Left cardiac atrium (tissue), 4 donors: ENCODE measurements at regions not wholly inside any gene's neighbourhood (a gene's known extent, or its start where the extent isn't known, plus 50 kb on each side); places are given as distances from the start of the nearest gene placed in this dataset.

ENCODE experiments used
- ATAC-seq, 2 donors: fragments of 200-7000 bp; cut with Tn5 transposase; one replicate each; pipeline ENCODE4 v1.9.1; 2020; ENCODE audit warnings: mild to moderate bottlenecking in 2 of 2, moderate library complexity in 2 of 2
- DNase-seq: peaks from one replicate; pipeline ENCODE4 v3.0.0-alpha.2; 2020
- intact Hi-C, 2 donors: fragments of 100-400 bp; cut with DNase I; formaldehyde crosslinking; loops; one replicate each; pipeline versions ENCODE4 v1.14.1 to v1.15.1; 2022 to 2023
- donor health status: DM: no; HTN: yes; CAD: no.
- donor health status: DM: no; HTN: yes; CAD: no; lungs with severe emphysema.
- donor health status: DM: yes; HTN: yes; CAD: no.
- donor health status: Dilated cardiomyopathy.

- intact Hi-C loops = loop anchor here in 1 of 2 donors (10.0 kb wide), 1 partner anchor 308 kb away; no protein-coding TSS in a partner anchor
- DNase-seq = no peak
- no peak for ATAC-seq
These were observed 420.5 kb upstream of the MKI67 start for GRCh38 chr10:128546651-128547165.

GRCh38 chr10:128549101-128549608 lies 422.9 kb upstream of the MKI67 start:
- intact Hi-C loops = loop anchor here in 1 of 2 donors (10.0 kb wide), 1 partner anchor 306 kb away; no protein-coding TSS in a partner anchor
- ATAC-seq (no peak), DNase-seq (no peak)

DNA sequence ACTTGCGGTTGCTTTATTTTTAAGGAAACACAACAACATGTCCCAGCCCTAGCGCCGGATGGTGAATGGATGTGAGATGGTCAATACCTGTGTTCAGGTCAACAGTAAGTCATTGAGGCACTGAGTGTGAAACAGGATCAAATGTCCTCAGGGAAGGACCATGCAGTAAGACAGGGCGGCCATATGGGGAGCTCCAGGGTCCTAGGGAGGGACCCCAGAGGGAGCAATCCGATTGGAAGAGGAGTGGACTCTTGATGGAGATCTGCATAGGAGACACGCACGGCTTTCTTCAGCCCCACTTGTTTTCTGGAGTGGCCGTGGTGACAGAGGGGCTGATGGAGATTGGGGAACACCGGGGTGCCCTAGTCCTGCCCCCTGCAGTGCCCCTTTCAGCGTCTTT lies 423.8 kb upstream of the MKI67 start:
- ATAC-seq (no peak), DNase-seq (no peak)
- intact Hi-C loops = no loop called here

DNA sequence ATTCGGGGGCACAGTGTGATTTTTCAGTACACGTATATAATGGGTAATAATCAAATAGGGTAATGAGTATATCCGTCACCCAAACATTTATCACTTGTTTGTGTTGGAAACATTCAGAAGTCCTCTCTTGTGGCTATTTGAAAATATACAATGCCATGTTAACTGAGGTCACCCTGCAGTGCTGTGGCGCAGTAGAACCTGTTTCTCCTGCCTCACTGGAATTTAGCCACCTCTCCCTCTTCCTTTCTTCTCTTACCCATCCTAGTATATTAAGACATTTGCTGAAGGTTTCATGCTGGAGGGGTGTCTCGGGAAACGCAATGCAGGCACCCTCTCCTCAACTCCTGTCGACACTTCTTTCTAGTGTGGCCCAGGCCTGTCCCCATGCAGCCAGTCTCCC lies 425.3 kb upstream of the MKI67 start:
- intact Hi-C loops = no loop called here
- no peak for ATAC-seq
- no peak for DNase-seq

DNA sequence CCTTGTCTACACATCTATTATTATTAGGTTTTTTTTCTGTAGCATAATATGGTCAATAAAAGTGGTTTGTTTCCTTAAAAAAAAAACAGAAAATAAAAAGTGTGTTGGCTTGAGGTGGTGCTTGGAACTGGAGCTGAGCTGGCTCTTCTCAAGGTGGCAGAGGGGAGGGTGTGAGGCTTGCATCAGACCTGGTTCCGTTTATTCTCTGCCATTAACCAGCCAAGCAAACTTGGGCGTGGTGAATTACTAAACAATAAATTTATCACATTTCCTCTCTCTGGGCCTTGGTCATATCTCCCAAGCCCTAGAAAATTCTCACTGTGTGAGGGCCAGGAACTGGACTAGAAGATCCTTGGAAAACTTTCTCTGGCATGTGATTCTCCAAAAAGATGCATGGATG lies 427.5 kb upstream of the MKI67 start:
- intact Hi-C loops = no loop called here
- DNase-seq (no peak), ATAC-seq (no peak)

DNA sequence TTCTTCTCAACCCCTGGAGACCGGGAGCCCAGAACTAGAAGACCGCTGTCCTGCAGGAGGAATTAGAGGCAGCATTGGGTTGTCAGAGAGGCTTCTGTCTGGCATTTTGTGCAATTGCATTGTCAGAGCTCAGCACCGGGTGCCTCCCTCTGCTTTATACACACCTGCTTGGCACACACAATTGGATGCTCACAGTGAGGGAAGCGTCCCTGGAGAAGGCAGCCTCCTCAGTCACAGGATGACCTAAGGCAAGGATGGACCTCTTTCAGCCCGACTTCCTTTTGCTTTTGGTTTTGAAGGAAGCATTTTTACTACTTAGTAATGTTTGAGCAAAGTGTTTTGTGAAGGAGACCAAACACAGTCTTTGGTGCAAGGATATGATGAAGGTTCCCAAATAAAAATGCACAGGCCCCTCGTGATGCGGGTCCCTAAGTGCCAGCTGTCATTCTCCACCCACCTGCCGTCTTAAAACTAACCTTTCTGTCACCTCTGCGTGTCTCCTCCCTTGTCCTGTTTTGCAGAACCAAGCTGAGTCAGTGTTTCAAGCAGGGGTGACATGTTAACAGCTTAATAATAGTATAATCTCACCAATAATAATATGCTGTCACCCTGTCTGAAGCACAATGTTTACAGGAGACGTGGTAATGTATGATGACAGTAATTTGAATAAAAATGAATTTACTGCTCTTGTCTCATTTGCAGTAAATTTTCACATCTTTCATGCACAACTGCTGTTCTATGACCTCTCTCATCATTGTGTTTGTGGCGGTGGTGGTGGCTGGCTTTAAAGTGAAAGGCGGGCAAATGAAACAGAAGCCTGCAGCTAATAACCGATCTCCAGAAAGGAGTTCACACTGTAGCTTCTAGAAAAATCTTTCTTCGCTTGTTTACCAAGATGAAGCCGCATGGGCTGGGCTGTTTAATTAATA lies 430.2 kb upstream of the MKI67 start:
- no peak for ATAC-seq
- intact Hi-C loops = no loop called here
- DNase-seq = no peak

GRCh38 chr10:128557149-128557710 lies 431.0 kb upstream of the MKI67 start:
- no peak for DNase-seq
- no peak for ATAC-seq
- intact Hi-C loops = no loop called here

DNA sequence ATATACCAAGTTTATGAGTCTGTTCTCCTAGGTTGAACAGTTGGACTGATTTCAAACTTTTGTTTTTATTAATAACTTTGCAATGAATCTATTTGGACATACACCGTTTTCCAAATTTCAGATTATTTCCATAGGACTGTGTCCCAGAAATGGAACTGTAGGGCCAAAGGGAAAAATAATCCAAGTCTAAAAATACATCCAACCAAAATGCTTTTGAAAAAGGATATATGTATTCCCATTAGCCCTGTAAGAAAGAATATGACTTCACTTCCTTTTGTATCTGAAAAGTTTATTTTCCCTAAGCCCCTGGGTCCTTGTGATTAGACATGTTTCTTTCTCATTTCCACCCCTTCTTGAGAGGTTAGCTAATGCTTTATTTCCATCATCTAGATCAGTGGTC lies 434.2 kb upstream of the MKI67 start:
- intact Hi-C loops = no loop called here
- ATAC-seq (no peak), DNase-seq (no peak)

DNA sequence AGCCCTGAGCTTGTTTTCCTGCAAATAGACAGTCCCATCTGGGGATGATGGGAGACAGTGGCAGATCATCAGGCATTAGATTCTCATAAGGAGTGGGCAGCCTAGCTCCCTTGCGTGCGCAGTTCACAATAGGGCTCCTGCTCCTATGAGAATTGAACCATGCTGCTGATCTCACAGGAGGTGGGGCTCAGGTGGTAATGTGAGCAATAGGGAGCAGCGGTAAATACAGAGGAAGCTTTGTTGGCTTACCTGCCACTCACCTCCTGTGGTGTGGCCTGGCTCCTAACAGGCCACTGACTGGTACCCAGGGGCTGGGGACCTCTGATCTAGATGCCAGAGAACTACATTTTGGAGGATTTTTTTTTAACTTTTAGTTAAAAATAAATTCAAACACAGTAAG lies 434.8 kb upstream of the MKI67 start:
- DNase-seq (no peak), ATAC-seq (no peak)
- intact Hi-C loops = no loop called here

- no peak for ATAC-seq
- no peak for DNase-seq
- intact Hi-C loops = no loop called here
These were observed 437.2 kb upstream of the MKI67 start for GRCh38 chr10:128563387-128563786.

DNA sequence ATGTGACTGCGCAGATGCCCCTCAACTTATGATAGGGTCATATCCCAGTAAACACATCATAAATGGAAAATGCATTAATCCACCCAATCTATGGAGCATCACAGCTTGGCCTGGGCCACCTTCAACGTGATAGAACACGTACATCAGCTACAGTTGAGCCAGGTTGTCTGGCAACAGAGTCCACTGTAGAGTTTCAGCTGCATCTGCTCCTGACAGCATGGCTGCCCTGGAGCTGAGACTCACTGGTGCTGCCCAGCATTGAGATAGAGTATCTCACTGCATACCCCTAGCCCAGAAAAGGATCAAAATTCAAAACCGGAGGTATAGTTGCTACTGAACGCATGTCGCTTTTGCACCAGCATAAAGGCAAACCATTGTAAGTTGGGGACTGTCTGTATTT lies 437.7 kb upstream of the MKI67 start:
- ATAC-seq (no peak), DNase-seq (no peak)
- intact Hi-C loops = no loop called here

GRCh38 chr10:128566361-128566968 lies 440.2 kb upstream of the MKI67 start:
- intact Hi-C loops = no loop called here
- ATAC-seq (no peak), DNase-seq (no peak)

- DNase-seq (peak; percentile 36), ATAC-seq (peak; percentile 86 to 87)
- intact Hi-C loops = no loop called here
These were observed 441.3 kb upstream of the MKI67 start for GRCh38 chr10:128567551-128567950.

DNA sequence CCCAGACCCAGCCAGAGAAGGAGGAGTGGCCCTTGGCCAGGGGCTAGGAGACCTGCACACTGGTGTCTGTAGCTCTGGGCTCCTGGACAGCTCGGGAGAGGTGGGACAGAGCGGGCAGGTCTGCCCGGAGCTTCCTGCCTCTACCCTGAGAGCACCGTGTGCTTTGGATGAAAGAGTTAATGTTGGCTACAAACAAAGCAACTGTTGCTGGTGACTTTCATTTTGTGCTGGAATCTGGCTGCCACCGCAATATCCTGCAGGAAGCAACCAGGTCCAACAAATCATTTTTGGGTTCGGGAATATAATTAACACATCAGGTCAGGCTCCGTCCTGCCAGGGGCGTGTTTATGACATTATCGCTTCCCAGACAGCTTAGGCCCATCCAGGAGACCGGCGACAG lies 441.8 kb upstream of the MKI67 start:
- intact Hi-C loops = no loop called here
- DNase-seq = no peak
- ATAC-seq = peak in 1 of 2 donors; percentile 12

GRCh38 chr10:128568491-128568890 lies 442.3 kb upstream of the MKI67 start:
- intact Hi-C loops = no loop called here
- DNase-seq = no peak
- ATAC-seq = no peak

DNA sequence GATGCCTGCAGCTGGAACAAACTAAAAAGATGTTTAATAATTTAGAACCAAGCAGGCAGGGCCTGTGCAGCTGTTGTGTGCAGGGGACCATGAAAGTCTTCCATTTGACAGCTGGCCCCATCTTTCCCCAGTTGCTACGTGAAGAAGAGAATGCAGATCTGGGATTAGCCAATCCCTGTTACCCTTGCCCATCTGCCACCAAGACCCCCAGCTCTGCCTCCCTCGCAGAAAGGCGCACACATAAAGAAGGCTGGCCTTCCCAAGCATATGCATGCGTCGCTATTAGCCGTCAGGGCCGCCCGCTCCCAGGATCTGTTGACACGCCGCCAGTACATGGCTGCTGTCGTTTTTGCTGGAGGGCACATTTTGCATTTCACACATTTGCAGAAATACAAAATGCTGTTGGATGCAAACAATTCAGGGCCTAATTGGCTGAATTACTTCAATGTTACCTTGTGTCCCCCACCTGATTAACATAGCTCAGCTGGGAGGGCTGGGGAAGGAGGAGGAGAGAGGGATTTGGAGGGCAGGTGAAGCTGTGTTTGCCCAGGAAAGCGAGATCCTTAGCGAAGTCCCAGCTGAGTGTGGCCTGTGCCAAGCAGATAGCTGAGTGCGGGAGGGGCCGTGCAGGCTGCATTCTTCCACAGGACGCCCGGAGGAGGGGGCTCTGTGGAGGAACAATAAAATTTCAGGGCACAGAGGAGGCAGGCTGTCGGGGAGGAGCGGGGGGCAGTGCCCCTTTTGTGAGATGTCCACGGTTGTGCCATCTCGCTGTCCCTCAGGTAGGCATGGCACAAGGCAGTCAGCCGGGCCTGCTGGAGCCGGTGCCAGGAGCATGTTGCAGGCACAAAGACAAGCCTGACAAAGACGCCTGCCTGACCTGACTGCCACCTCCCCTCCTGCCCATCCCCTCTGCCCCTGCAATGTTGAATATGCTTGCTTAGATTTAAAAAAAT lies 443.0 kb upstream of the MKI67 start:
- ATAC-seq (no peak), DNase-seq (no peak)
- intact Hi-C loops = no loop called here

- no peak for DNase-seq
- ATAC-seq = no peak
- intact Hi-C loops = no loop called here
These were observed 444.2 kb upstream of the MKI67 start for GRCh38 chr10:128570319-128570995.

DNA sequence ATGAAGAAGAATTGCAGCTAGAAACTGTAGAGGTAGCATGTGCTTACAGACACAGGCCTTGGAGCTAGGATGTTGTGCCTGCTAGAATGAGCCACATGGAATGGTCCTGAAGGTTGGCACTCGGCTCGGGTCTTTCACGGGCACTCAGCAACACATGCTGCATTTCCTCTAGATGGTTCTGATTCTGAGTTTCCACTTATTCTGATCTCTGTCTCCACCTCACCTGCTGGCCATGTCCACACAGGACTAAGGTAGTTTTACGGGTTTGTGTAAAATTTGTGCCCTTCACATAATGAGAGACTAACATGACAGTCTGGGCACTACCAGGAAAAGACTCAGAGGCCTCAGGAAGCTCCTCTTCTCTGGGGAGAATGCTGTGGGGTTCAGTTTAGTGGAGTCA lies 444.8 kb upstream of the MKI67 start:
- DNase-seq (no peak), ATAC-seq (no peak)
- intact Hi-C loops = no loop called here
